Uterus (tissue), 3 donors: ENCODE measurements at regions not wholly inside any gene's neighbourhood (a gene's known extent, or its start where the extent isn't known, plus 50 kb on each side); places are given as distances from the start of the nearest gene placed in this dataset.

Source experiments
- DNase-seq, 2 donors: peaks; one replicate each; pipeline ENCODE4 v3.0.0-alpha.2; 2019 to 2020
- H3K27ac ChIP-seq, 2 donors: fragments of 200-600 bp; sonication (generic); 1 replicate in 1 of 2; 2 replicates in 1 of 2; pipeline ENCODE4 v1.5.1; 2016 to 2018
- H3K27me3 ChIP-seq, 2 donors: fragments of 200-600 bp; sonication (generic); one replicate each; pipeline ENCODE4 v1.5.1; 2018 to 2019; ENCODE audit warnings: control low read depth in 1 of 2
- H3K36me3 ChIP-seq, 2 donors: fragments of 200-600 bp; sonication (generic); one replicate each; pipeline ENCODE4 v1.5.1; 2019; ENCODE audit warnings: control low read depth in 1 of 2
- H3K4me1 ChIP-seq, 2 donors: fragments of 200-600 bp; sonication (generic); one replicate each; pipeline ENCODE4 v1.5.1; 2018 to 2019; ENCODE audit warnings: control low read depth in 1 of 2
- H3K4me3 ChIP-seq, 2 donors: fragments of 200-600 bp; sonication (generic); 1 replicate in 1 of 2; 2 replicates in 1 of 2; pipeline ENCODE4 v1.5.1; 2018 to 2019; ENCODE audit warnings: mild to moderate bottlenecking in 1 of 2
- H3K9me3 ChIP-seq, 2 donors: fragments of 200-600 bp; sonication (generic); one replicate each; pipeline ENCODE4 v1.5.1; 2019; ENCODE audit warnings: control low read depth in 1 of 2
- CTCF ChIP-seq, 4 experiments: fragments of 200-600 bp in 2 of 4; fragments of 450-650 bp in 2 of 4; sonication (generic) in 2 of 4; IDR thresholded peaks; one replicate each; pipeline ENCODE4 v1.5.1; 2016 to 2019; ENCODE audit warnings: antibody characterized with exemption in 4 of 4, mild to moderate bottlenecking in 2 of 4, moderate library complexity in 1 of 4
- POLR2A ChIP-seq, 2 donors: fragments of 450-650 bp; IDR thresholded peaks; one replicate each; pipeline ENCODE4 v1.6.1; 2016; ENCODE audit warnings: antibody characterized with exemption in 2 of 2, mild to moderate bottlenecking in 1 of 2, moderate library complexity in 1 of 2
- intact Hi-C: fragments of 100-400 bp; cut with DNase I; formaldehyde crosslinking; loops from one replicate; pipeline ENCODE4 v1.15.1; 2023; ENCODE audit warnings: low total_unique reads
- donor health status: DM: yes; HTN: yes; CAD: no.

DNA sequence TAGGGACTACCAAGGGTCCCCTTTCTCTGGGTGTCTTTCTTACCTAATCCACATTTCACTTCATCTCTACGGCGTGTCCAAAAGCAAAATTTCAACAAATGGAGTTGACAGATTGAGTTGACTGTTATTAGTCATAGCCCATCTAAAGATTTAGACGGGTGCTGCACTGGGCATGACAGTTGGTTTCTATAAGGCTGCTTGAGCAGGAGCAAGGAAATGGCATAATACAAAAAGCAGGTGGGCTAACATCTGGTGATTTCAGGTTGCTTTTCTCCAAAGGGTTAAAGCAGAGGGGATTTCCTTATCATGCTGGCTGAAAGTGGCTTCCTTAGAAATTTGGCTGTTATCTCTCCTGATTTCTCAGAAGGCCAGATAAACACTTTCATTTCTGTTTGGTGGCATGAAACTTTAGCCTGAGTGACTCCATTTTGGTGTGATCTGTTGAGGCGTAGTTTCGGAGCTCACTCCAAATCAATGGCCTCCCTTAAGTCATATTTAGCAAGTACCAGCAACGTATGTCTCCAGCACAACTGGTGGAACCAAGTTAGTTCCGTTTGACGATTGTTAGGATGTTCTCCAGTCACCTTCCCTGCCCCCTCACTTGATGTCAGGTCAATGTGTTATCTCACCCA lies 440.4 kb downstream of the FGF9 start:
- Histone ChIP-seq H3K27ac (no peak overlapping the region), H3K4me3 (no peak overlapping the region), H3K9me3 (no peaks in the 10 kb centered on the region), H3K4me1 (no peaks in the 10 kb centered on the region), H3K36me3 (no peaks in the 10 kb centered on the region), H3K27me3 (no peaks in the 10 kb centered on the region)
- intact Hi-C loops, result no loop called here
- no peak for DNase-seq
- TF ChIP-seq POLR2A (IDR thresholded peaks at IDR 0.05) (no peak), CTCF (IDR thresholded peaks at IDR 0.05) (no peak)

DNA sequence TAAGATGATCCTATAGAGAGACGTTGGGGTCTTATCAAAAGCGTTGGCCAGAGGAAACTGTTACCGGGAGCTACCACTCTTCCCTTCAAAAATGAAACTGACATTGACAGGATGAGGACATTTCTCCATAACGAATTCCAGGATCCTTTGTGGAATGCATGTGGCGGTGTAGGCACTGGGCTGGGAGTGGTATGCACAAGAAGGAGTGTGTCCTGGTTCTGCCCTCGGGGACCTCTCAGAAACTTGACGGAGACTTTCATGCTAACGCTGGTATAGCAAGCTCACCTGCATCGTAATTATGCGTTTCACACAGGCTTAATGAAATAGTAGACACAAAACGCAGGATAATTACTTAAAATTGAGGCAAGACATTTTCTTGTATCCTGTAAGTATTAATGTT lies 441.1 kb downstream of the FGF9 start:
- no peak for TF ChIP-seq POLR2A (IDR thresholded peaks at IDR 0.05)
- TF ChIP-seq CTCF (IDR thresholded peaks at IDR 0.05), result no peak
- Histone ChIP-seq H3K4me1 (no peaks in the 10 kb centered on the region), H3K36me3 (no peaks in the 10 kb centered on the region), H3K4me3 (no peak overlapping the region), H3K9me3 (no peaks in the 10 kb centered on the region), H3K27me3 (no peaks in the 10 kb centered on the region), H3K27ac (no peak overlapping the region)
- DNase-seq, result no peak
- intact Hi-C loops, result no loop called here

DNA sequence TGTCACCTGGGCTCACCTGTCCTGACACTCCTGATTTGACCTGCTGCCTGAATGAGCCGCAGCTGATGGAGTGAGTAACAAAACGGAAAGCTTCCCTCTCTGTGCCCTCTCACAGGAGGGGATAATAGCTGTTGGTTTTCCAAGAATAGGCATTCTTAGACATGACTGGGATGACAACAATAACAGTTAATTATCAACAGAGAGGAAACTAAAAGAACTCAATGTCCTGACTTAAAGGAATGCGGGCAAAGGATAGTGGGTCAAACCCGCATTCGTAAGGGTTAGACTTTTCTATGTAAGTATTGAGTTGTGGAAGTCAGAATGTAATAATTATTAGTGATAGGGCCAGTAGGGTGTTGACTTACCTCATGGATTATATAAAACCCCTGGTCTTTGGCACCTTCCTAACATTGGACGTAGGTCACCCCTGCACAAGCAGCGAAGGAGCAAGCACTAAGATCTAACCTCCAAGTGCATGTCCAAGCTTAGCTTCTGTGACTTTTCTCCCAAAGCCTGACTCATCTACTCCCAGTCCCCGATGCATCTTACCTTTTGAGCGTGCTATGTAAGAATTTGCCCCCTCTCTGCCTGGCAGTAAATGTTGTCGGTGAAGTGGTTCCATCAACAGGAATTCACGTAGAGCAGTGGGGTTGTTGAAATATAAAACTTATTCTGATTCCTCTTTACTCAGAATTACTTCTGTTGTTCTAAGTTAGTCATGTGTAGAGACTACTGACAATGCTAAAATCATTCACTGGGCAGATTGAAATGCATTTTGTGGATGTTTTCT lies 442.3 kb downstream of the FGF9 start:
- intact Hi-C loops, result no loop called here
- Histone ChIP-seq H3K27me3 (no peaks in the 10 kb centered on the region), H3K36me3 (no peaks in the 10 kb centered on the region), H3K27ac (no peak overlapping the region), H3K9me3 (no peaks in the 10 kb centered on the region), H3K4me1 (no peaks in the 10 kb centered on the region), H3K4me3 (no peak overlapping the region)
- no peak for DNase-seq
- TF ChIP-seq CTCF (IDR thresholded peaks at IDR 0.05) (no peak), POLR2A (IDR thresholded peaks at IDR 0.05) (no peak)

GRCh38 chr13:22114630-22115311 lies 443.9 kb downstream of the FGF9 start:
- H3K9me3 ChIP-seq, result no peaks in the 10 kb centered on the region
- TF ChIP-seq CTCF (IDR thresholded peaks at IDR 0.05) (no peak), POLR2A (IDR thresholded peaks at IDR 0.05) (no peak)
- intact Hi-C loops, result no loop called here
- H3K27me3 ChIP-seq, result no peaks in the 10 kb centered on the region
- no peaks in the 10 kb centered on the region for H3K4me1 ChIP-seq
- no peak overlapping the region for H3K4me3 ChIP-seq
- DNase-seq, result no peak
- no peak overlapping the region for H3K27ac ChIP-seq
- no peaks in the 10 kb centered on the region for H3K36me3 ChIP-seq

- intact Hi-C loops, result no loop called here
- no peak for DNase-seq
- TF ChIP-seq POLR2A (IDR thresholded peaks at IDR 0.05), result no peak
- no peak for TF ChIP-seq CTCF (IDR thresholded peaks at IDR 0.05)
Measured at GRCh38 chr13:22118158-22118557, 447.3 kb downstream of the FGF9 start.

More at GRCh38 chr13:22118158-22118557, 447.3 kb downstream of the FGF9 start:
- no peak overlapping the region for H3K4me3 ChIP-seq
- no peaks in the 10 kb centered on the region for H3K36me3 ChIP-seq
- no peaks in the 10 kb centered on the region for H3K4me1 ChIP-seq
- no peaks in the 10 kb centered on the region for H3K27me3 ChIP-seq
- H3K9me3 ChIP-seq, result no peaks in the 10 kb centered on the region
- H3K27ac ChIP-seq, result no peak overlapping the region
